ENCODE measurements at regions not wholly inside any gene's neighbourhood (a gene's known extent, or its start where the extent isn't known, plus 50 kb on each side); places are given as distances from the start of the nearest gene placed in this dataset.

DNA sequence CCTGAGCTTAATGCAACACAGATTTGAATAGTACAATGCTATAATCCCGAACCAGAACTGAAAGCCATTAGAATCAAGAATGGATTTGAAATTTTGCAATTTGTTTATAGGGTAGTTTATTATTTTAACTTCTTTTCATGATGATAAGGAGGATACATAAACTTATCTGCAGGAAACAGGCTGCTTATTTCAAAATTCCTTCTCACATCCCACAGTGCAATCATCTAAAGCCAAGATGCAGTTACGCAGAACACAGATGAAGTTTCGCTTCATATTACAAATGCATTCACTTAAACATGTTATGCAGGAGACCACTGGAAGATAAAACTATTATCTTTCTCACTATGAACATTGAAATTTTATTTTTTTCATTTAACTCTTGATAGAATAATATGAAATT lies 1019.6 kb downstream of the PLA2G4A start:
- TF ChIP-seq ZBTB7A (IDR thresholded peaks at IDR 0.05; ENCODE audit: low read depth) (no peak), EGR1 (IDR thresholded peaks at IDR 0.05) (no peak), YY1 (IDR thresholded peaks at IDR 0.05; ENCODE audit: low read depth) (no peak), CEBPB (IDR thresholded peaks at IDR 0.05) (no peak), EP300 (IDR thresholded peaks at IDR 0.05; ENCODE audit: borderline replicate concordance) (no peak)
- TF ChIP-seq, protein P1, sequence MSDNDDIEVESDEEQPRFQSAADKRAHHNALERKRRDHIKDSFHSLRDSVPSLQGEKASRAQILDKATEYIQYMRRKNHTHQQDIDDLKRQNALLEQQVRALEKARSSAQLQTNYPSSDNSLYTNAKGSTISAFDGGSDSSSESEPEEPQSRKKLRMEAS (IDR thresholded peaks at IDR 0.05), result no peak
- TF ChIP-seq, protein P2, sequence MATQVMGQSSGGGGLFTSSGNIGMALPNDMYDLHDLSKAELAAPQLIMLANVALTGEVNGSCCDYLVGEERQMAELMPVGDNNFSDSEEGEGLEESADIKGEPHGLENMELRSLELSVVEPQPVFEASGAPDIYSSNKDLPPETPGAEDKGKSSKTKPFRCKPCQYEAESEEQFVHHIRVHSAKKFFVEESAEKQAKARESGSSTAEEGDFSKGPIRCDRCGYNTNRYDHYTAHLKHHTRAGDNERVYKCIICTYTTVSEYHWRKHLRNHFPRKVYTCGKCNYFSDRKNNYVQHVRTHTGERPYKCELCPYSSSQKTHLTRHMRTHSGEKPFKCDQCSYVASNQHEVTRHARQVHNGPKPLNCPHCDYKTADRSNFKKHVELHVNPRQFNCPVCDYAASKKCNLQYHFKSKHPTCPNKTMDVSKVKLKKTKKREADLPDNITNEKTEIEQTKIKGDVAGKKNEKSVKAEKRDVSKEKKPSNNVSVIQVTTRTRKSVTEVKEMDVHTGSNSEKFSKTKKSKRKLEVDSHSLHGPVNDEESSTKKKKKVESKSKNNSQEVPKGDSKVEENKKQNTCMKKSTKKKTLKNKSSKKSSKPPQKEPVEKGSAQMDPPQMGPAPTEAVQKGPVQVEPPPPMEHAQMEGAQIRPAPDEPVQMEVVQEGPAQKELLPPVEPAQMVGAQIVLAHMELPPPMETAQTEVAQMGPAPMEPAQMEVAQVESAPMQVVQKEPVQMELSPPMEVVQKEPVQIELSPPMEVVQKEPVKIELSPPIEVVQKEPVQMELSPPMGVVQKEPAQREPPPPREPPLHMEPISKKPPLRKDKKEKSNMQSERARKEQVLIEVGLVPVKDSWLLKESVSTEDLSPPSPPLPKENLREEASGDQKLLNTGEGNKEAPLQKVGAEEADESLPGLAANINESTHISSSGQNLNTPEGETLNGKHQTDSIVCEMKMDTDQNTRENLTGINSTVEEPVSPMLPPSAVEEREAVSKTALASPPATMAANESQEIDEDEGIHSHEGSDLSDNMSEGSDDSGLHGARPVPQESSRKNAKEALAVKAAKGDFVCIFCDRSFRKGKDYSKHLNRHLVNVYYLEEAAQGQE (IDR thresholded peaks at IDR 0.05; ENCODE audit: low read depth), result no peak
- TF ChIP-seq, protein P3, sequence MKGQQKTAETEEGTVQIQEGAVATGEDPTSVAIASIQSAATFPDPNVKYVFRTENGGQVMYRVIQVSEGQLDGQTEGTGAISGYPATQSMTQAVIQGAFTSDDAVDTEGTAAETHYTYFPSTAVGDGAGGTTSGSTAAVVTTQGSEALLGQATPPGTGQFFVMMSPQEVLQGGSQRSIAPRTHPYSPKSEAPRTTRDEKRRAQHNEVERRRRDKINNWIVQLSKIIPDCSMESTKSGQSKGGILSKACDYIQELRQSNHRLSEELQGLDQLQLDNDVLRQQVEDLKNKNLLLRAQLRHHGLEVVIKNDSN (IDR thresholded peaks at IDR 0.05), result no peak

DNA sequence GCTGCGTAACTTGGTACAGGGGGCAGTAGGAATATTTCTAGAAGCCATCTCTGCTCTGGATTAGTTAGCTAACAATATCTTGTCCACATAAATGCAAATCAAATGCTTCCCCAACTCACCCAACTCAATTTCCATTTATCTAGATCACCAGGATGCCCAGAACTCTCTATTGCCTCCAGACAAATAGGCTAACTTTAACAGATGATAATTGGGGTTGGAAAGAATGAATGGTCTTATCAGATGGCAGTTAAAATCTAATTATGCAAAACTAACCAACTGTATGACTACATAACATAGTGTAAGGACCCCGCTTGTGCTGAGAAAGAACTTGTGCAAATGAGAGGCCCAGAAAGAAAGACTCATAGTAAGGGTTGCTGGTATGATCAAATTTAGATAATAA lies 1024.8 kb downstream of the PLA2G4A start:
- TF ChIP-seq CEBPB (IDR thresholded peaks at IDR 0.05) (no peak), EGR1 (IDR thresholded peaks at IDR 0.05) (no peak), TAF1 (IDR thresholded peaks at IDR 0.05; ENCODE audit: low read depth) (no peak), RAD21 (IDR thresholded peaks at IDR 0.05; ENCODE audit: low read depth) (no peak), TEAD4 (IDR thresholded peaks at IDR 0.05) (no peak), TCF12 (IDR thresholded peaks at IDR 0.05; ENCODE audit: low read depth) (no peak), CREB1 (IDR thresholded peaks at IDR 0.05; ENCODE audit: low read depth) (no peak), YY1 (IDR thresholded peaks at IDR 0.05; ENCODE audit: low read depth) (no peak), NFIC (IDR thresholded peaks at IDR 0.05) (no peak), FOXM1 (IDR thresholded peaks at IDR 0.05; ENCODE audit: borderline replicate concordance, low read depth) (no peak), ZBTB7A (IDR thresholded peaks at IDR 0.05; ENCODE audit: low read depth) (no peak), EP300 (IDR thresholded peaks at IDR 0.05; ENCODE audit: borderline replicate concordance) (no peak)
- TF ChIP-seq, protein P3 (IDR thresholded peaks at IDR 0.05), result no peak
- TF ChIP-seq, protein P2 (IDR thresholded peaks at IDR 0.05; ENCODE audit: low read depth), result no peak
- TF ChIP-seq, protein P1 (IDR thresholded peaks at IDR 0.05), result no peak

DNA sequence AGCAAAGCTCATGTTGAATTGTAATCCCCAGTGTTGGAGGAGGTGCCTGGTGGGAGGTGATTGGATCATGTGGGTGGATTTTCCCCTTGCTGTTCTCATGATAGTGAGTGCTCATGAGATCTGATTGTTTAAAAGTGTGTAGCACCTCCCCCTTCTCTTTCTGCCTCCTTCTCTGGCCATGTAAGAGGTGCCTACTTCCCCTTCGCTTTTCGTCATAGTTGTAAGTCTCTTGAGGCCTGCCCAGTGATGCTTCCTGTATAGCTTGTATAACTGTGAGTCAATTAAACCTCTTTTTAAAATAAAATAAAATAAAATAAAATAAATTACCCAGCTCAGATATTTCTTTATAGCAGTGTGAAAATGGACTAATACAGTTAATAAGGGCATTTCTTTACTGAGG lies 1025.7 kb downstream of the PLA2G4A start:
- TF ChIP-seq TCF12 (IDR thresholded peaks at IDR 0.05; ENCODE audit: low read depth) (no peak), ZBTB7A (IDR thresholded peaks at IDR 0.05; ENCODE audit: low read depth) (no peak), EGR1 (IDR thresholded peaks at IDR 0.05) (no peak), RAD21 (IDR thresholded peaks at IDR 0.05; ENCODE audit: low read depth) (no peak), TAF1 (IDR thresholded peaks at IDR 0.05; ENCODE audit: low read depth) (no peak), EP300 (IDR thresholded peaks at IDR 0.05; ENCODE audit: borderline replicate concordance) (no peak)
- TF ChIP-seq, protein P3 (IDR thresholded peaks at IDR 0.05), result no peak
- TF ChIP-seq, protein P1 (IDR thresholded peaks at IDR 0.05), result no peak

DNA sequence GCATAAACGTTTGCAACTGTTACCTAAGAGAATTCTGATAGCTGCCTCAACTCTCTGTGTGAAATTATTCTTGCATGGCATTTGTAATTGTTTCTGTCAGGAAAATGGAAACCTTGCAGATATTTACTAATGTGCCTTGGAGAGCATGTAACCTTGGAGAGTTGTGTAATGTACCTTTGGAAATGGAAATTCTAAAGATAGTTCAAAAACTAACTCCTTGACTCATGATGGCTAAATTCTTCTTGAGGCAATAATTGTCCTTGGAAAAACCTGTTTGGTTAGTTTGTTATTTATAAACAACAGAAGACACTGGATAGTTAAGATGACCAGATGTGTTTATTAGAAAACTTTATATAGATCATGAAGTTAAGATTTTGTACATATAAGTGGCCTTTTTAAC lies 1033.8 kb downstream of the PLA2G4A start:
- TF ChIP-seq, protein P3 (IDR thresholded peaks at IDR 0.05), result no peak
- no peak for TF ChIP-seq TCF12 (IDR thresholded peaks at IDR 0.05; ENCODE audit: low read depth)
- TF ChIP-seq, protein P1 (IDR thresholded peaks at IDR 0.05), result no peak
- TF ChIP-seq ZBTB7A (IDR thresholded peaks at IDR 0.05; ENCODE audit: low read depth), result no peak

DNA sequence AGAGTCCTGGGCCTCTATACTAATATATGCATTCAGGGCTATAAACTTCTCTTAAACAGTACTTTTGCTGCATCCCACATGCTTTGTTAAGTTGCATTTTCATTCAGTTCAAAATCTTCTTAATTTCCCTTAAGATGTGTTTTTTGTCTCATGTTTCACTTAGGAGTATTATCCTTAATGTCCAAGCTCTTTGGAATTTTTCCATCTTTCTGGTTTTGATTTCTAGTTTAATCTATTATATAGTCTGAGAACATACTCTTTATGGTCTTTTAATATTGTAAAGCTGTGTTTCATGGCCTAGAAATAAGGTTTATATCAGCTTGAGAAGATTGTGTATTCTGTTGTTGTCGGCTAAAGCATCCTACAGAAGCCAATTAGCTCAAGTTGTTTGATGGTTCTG lies 1041.8 kb downstream of the PLA2G4A start:
- TF ChIP-seq YY1 (IDR thresholded peaks at IDR 0.05; ENCODE audit: low read depth), result no peak
- no peak for TF ChIP-seq RAD21 (IDR thresholded peaks at IDR 0.05; ENCODE audit: low read depth)
- TF ChIP-seq NFIC (IDR thresholded peaks at IDR 0.05), result no peak
- no peak for TF ChIP-seq EGR1 (IDR thresholded peaks at IDR 0.05)
- no peak for TF ChIP-seq CREB1 (IDR thresholded peaks at IDR 0.05; ENCODE audit: low read depth)
